Testis (tissue), 2 donors: ENCODE measurements at regions not wholly inside any gene's neighbourhood (a gene's known extent, or its start where the extent isn't known, plus 50 kb on each side); places are given as distances from the start of the nearest gene placed in this dataset.
A peak's percentile ranks its signal among the peaks of the same experiment; 100 is the strongest.

ENCODE experiments used
- DNase-seq: peaks from one replicate; pipeline ENCODE4 v3.0.0-alpha.2; 2019
- H3K27ac ChIP-seq, 2 donors: fragments of 200-600 bp; sonication (generic); one replicate each; pipeline ENCODE4 v1.5.1; 2019
- H3K27me3 ChIP-seq: fragments of 200-600 bp; sonication (generic); one replicate; pipeline ENCODE4 v1.5.1; 2019
- H3K36me3 ChIP-seq: fragments of 200-600 bp; sonication (generic); one replicate; pipeline ENCODE4 v1.5.1; 2017; ENCODE audit warnings: low read depth; ENCODE audit errors: missing control alignments
- H3K4me1 ChIP-seq: fragments of 200-600 bp; sonication (generic); one replicate; pipeline ENCODE4 v1.5.1; 2019
- H3K4me3 ChIP-seq, 2 donors: fragments of 200-600 bp; sonication (generic); one replicate each; pipeline ENCODE4 v1.5.1; 2017 to 2019
- H3K9me3 ChIP-seq: fragments of 200-600 bp; sonication (generic); one replicate; pipeline ENCODE4 v1.5.1; 2017
- POLR2A ChIP-seq: fragments of 450-650 bp; IDR thresholded peaks from one replicate; pipeline ENCODE4 v1.6.1; 2017; ENCODE audit warnings: antibody characterized with exemption, mild to moderate bottlenecking, moderate library complexity
- WGBS, 2 donors: methylation state at CpG; one replicate each; pipeline ENCODE4 v1.1.5; 2018; 5-methylcytosine and 5-hydroxymethylcytosine counted together
- intact Hi-C: fragments of 100-400 bp; cut with DNase I; formaldehyde crosslinking; loops from one replicate; pipeline ENCODE4 v1.15.1; 2023; ENCODE audit warnings: low total_unique reads
- TF ChIP-seq, protein P1 (sequence below), 3 experiments: fragments of 450-650 bp in 2 of 3; fragments of 200-600 bp in 1 of 3; sonication (generic) in 1 of 3; IDR thresholded peaks; one replicate each; pipeline ENCODE4 v1.5.1; 2016 to 2019; ENCODE audit warnings: antibody characterized with exemption in 3 of 3, mild to moderate bottlenecking in 2 of 3, moderate library complexity in 1 of 3

GRCh38 chr4:138555108-138555507 is 313.0 kb upstream of the SLC7A11 start:
- H3K27me3 ChIP-seq, result no peaks in the 10 kb centered on the region
- DNase-seq, result no peak
- intact Hi-C loops, result no loop called here
- no peak overlapping the region for H3K4me3 ChIP-seq
- H3K27ac ChIP-seq, result no peak overlapping the region
- no peaks in the 10 kb centered on the region for H3K36me3 ChIP-seq
- no peak for TF ChIP-seq POLR2A
- TF ChIP-seq, protein P1, sequence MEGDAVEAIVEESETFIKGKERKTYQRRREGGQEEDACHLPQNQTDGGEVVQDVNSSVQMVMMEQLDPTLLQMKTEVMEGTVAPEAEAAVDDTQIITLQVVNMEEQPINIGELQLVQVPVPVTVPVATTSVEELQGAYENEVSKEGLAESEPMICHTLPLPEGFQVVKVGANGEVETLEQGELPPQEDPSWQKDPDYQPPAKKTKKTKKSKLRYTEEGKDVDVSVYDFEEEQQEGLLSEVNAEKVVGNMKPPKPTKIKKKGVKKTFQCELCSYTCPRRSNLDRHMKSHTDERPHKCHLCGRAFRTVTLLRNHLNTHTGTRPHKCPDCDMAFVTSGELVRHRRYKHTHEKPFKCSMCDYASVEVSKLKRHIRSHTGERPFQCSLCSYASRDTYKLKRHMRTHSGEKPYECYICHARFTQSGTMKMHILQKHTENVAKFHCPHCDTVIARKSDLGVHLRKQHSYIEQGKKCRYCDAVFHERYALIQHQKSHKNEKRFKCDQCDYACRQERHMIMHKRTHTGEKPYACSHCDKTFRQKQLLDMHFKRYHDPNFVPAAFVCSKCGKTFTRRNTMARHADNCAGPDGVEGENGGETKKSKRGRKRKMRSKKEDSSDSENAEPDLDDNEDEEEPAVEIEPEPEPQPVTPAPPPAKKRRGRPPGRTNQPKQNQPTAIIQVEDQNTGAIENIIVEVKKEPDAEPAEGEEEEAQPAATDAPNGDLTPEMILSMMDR (IDR thresholded peaks at IDR 0.05), result no peak
- H3K9me3 ChIP-seq, result no peaks in the 10 kb centered on the region
- WGBS, 2 donors, result 84 to 93% methylated on average over 5 of the region's 5 CpGs
- H3K4me1 ChIP-seq, result no peaks in the 10 kb centered on the region

DNA sequence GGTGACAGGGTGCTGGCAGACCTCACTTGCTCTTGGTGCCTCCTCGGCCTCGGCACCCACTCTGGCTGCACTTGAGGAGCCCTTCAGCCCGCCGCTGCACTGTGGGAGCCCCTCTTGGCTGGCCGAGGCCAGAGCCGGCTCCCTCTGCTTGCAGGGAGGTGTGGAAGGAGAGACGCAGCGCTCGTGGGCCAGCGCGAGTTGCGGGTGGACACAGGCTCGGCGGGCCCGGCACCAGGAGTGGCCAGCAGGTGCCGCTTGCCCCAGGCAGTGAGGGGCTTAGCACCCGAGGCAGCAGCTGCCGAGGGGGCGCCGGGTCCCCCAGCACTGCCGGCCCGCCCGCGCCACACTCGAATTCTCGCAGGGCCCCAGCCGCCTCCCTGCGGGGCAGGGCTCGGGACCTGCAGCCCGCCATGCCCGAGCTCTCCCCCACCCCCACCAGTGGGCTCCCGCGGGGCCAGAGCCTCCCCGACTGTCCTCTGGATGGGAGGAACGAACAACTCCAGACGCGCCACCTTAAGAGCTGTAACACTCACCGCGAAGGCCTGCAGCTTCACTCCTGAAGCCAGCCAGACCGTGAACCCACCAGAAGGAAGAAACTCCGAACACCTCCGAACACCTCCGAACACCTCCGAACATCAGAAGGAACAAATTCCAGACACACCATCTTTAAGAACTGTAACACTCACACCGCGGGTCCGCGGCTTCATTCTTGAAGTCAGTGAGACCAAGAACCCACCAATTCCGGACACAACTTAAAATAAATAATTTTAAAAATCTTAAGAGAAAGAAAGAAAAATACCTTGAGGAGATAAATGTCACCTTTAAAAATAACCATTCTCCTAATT is 311.1 kb upstream of the SLC7A11 start:
- no peaks in the 10 kb centered on the region for H3K9me3 ChIP-seq
- no peak overlapping the region for H3K27ac ChIP-seq
- H3K36me3 ChIP-seq, result no peaks in the 10 kb centered on the region
- intact Hi-C loops, result no loop called here
- TF ChIP-seq, protein P1 (IDR thresholded peaks at IDR 0.05), result no peak
- H3K4me1 ChIP-seq, result no peaks in the 10 kb centered on the region
- peak; percentile 53 for DNase-seq
- WGBS, 2 donors, result 59 to 83% methylated on average over 15 to 39 of the region's 49 CpGs
- H3K4me3 ChIP-seq, result peak overlapping the region; percentile 40 to 50
- no peaks in the 10 kb centered on the region for H3K27me3 ChIP-seq

DNA sequence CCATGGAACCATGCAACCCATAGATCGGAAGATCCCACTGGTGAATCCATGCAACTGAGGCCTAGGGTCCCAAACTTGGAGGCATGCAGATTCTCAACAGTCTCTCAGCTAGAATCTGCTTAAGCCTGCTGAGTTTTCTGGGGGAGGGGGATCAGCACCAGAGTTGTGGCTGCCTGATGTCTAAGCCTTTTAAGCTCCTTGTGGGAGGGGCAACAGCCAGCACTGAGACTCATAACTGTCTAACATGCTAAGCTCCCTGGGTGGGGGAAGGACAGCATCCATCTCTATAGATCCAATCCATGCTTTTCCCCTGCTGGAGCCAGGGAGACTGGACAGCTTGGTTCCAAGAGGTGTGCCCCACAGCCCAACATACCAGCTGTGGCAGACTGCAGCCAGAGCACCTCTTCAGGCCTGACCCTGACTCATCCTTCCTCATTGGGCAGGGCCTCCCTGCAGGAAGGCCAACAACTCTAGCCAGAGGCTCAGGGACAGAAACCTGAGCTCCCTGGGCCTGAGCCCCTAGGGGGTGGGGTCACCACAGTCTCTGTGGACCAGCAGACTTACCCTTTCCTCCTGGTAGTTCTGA is 300.1 kb upstream of the SLC7A11 start:
- no peak overlapping the region for H3K4me3 ChIP-seq
- TF ChIP-seq, protein P1 (IDR thresholded peaks at IDR 0.05), result no peak
- no peak for TF ChIP-seq POLR2A
- H3K36me3 ChIP-seq, result no peaks in the 10 kb centered on the region
- no peaks in the 10 kb centered on the region for H3K4me1 ChIP-seq
- H3K27me3 ChIP-seq, result no peaks in the 10 kb centered on the region
- no peaks in the 10 kb centered on the region for H3K9me3 ChIP-seq
- intact Hi-C loops, result no loop called here
- no peak for DNase-seq
- no peak overlapping the region for H3K27ac ChIP-seq
- WGBS, 2 donors, result 100% methylated on average over 1 of the region's 1 CpG; no CpG with 5 or more reads in 1 of the 2 donors

GRCh38 chr4:138540056-138540800 is 298.1 kb upstream of the SLC7A11 start:
- Histone ChIP-seq H3K4me1 (no peaks in the 10 kb centered on the region), H3K27me3 (no peaks in the 10 kb centered on the region), H3K36me3 (no peaks in the 10 kb centered on the region), H3K27ac (no peak overlapping the region), H3K9me3 (no peaks in the 10 kb centered on the region), H3K4me3 (no peak overlapping the region)
- TF ChIP-seq, protein P1 (IDR thresholded peaks at IDR 0.05), result no peak
- no peak for TF ChIP-seq POLR2A
- no peak for DNase-seq
- intact Hi-C loops, result no loop called here
- 83 to 87% methylated on average over 4 of the region's 4 CpGs for WGBS, 2 donors
